HepG2 (cell line): ENCODE measurements at regions not wholly inside any gene's neighbourhood (a gene's known extent, or its start where the extent isn't known, plus 50 kb on each side); places are given as distances from the start of the nearest gene placed in this dataset.
"Not testable (repeated sequence)": the region's sequence is repeated elsewhere in the genome, so short reads cannot be mapped to it uniquely, and the experiment has no call there.

Source experiments
- ATAC-seq: fragments of 200-7000 bp; cut with Tn5 transposase; 3 replicates; pipeline ENCODE4 v1.9.1; 2020; ENCODE audit warnings: mild to moderate bottlenecking, moderate library complexity
- BruUV-seq: library from RNA; stranded (reverse); fragments of 400-500 nt; replicated peaks from 2 replicates; lab custom pipeline; 2021; lab: Mats Ljungman, UMichigan
- CTCF ChIA-PET: fragments of 300-600 bp; formaldehyde crosslinking; extraction: SDS; loops from one replicate; lab custom pipeline; 2021; ENCODE audit warnings: low total read pairs, inconsistent platforms, low intra/inter-chr PET ratio; lab: Yijun Ruan, JAX
- POLR2A ChIA-PET: fragments of 350-600 bp; sonication (Branson Sonifier 250); formaldehyde crosslinking; loops from one replicate; lab custom pipeline; 2020; ENCODE audit warnings: antibody characterized with exemption, inconsistent platforms; lab: Yijun Ruan, JAX
- DNase-seq: peaks from one replicate; pipeline ENCODE4 v3.0.0-alpha.2; 2015; ENCODE audit warnings: low spot score
- FAIRE-seq: peaks from 3 replicates; lab custom pipeline; 2011; peaks lifted over from hg19 to GRCh38; lab: Jason Lieb, UNC
- H2AFZ ChIP-seq: one replicate; pipeline ENCODE4 v1.6.1; 2011; ENCODE audit warnings: low read length, inconsistent platforms
- H3K27ac ChIP-seq: fragments of 300-600 bp; 3 replicates; pipeline ENCODE4 v1.8.0; 2011; ENCODE audit warnings: mixed run types, mild to moderate bottlenecking, mixed read lengths, low read length, inconsistent platforms; ENCODE audit not compliant: insufficient read depth; ENCODE audit errors: extremely low read length
- H3K27me3 ChIP-seq, 2 experiments: fragments of 200-600 bp in 1 of 2; 2 replicates in 1 of 2; 3 replicates in 1 of 2; pipeline versions ENCODE4 v1.6.0 to v1.8.0; 2011; ENCODE audit warnings: low read length in 2 of 2, mild to moderate bottlenecking in 2 of 2, moderate library complexity in 2 of 2, inconsistent platforms in 1 of 2; ENCODE audit not compliant: insufficient read depth in 2 of 2, control insufficient read depth in 1 of 2
- H3K36me3 ChIP-seq, 2 experiments: fragments of 200-600 bp in 1 of 2; replicated peaks in 1 of 2; 2 replicates in 1 of 2; 3 replicates in 1 of 2; pipeline versions ENCODE4 v1.5.1 to v1.8.0; 2011; ENCODE audit warnings: low read length in 2 of 2, inconsistent platforms in 1 of 2; ENCODE audit not compliant: insufficient read depth in 2 of 2, control insufficient read depth in 1 of 2
- H3K4me1 ChIP-seq: 2 replicates; pipeline ENCODE4 v1.5.1; 2012; ENCODE audit warnings: low read length, inconsistent platforms; ENCODE audit not compliant: insufficient read depth
- H3K4me2 ChIP-seq: 2 replicates; pipeline ENCODE4 v1.6.0; 2011; ENCODE audit warnings: low read depth, low read length, inconsistent platforms
- H3K4me3 ChIP-seq, 3 experiments: fragments of 200-600 bp in 1 of 3; sonication (generic), shearing (Covaris generic) in 1 of 3; replicated peaks in 1 of 3; 2 replicates each; pipeline ENCODE4 v1.5.1; 2011 to 2016; ENCODE audit warnings: low read length in 3 of 3, inconsistent platforms in 2 of 3, low read depth in 2 of 3, mild to moderate bottlenecking in 2 of 3, control low read depth in 1 of 3, mixed read lengths in 1 of 3; ENCODE audit not compliant: insufficient read depth in 1 of 3
- H3K79me2 ChIP-seq: one replicate; pipeline ENCODE4 v1.6.1; 2011; ENCODE audit warnings: low read length, inconsistent platforms; ENCODE audit not compliant: insufficient read depth
- H3K9ac ChIP-seq: 2 replicates; pipeline ENCODE4 v1.6.0; 2011; ENCODE audit warnings: mild to moderate bottlenecking, low read depth, low read length, inconsistent platforms; ENCODE audit not compliant: insufficient read depth
- H3K9me3 ChIP-seq: 2 replicates; pipeline ENCODE4 v1.5.1; 2012; ENCODE audit warnings: mild to moderate bottlenecking, low read length
- H4K20me1 ChIP-seq: 2 replicates; pipeline ENCODE4 v1.6.0; 2011; ENCODE audit warnings: inconsistent platforms, mild to moderate bottlenecking, low read length, moderate library complexity; ENCODE audit not compliant: insufficient read depth
- HMGA1 ChIP-seq: sonication (generic); formaldehyde crosslinking; conservative IDR thresholded peaks from 2 replicates; pipeline ENCODE4 v1.4.0; 2020; ENCODE audit warnings: missing genetic modification reagents
- HNRNPL ChIP-seq: fragments of 200-400 bp; formaldehyde crosslinking; IDR thresholded peaks from 2 replicates; pipeline ENCODE4 v1.6.1; 2017; ENCODE audit warnings: mild to moderate bottlenecking, low read depth, low read length
- SRSF9 ChIP-seq: fragments of 200-400 bp; formaldehyde crosslinking; IDR thresholded peaks from 2 replicates; pipeline ENCODE4 v1.6.1; 2018; ENCODE audit warnings: borderline replicate concordance, mild to moderate bottlenecking, low read depth, low read length; ENCODE audit not compliant: insufficient read depth, poor library complexity, severe bottlenecking
- THAP9 ChIP-seq: sonication (generic); formaldehyde crosslinking; IDR thresholded peaks from 2 replicates; pipeline ENCODE4; 2020; ENCODE audit warnings: missing genetic modification reagents, mild to moderate bottlenecking, borderline replicate concordance
- WGBS: methylation state at CpG from one replicate; pipeline ENCODE4 v1.1.6; 2017; ENCODE audit warnings: low lambda C conversion rate; 5-methylcytosine and 5-hydroxymethylcytosine counted together
- in situ Hi-C: cut with HindIII; loops from 2 replicates; pipeline ENCODE4 v1.10.0; 2017; ENCODE audit warnings: low pct_unique_long_range_greater_than_20kb; ENCODE audit not compliant: extremely low pct_ligation_motif_present
- intact Hi-C: fragments of 100-400 bp; cut with micrococcal nuclease; formaldehyde crosslinking; loops from one replicate; pipeline ENCODE4 v1.10.0; 2022; ENCODE audit not compliant: unreplicated experiment
- TF ChIP-seq, protein P1 (sequence below): sonication (generic); formaldehyde crosslinking; IDR thresholded peaks from 2 replicates; pipeline ENCODE4 v1.4.0; 2020; ENCODE audit warnings: missing genetic modification reagents, borderline replicate concordance
- TF ChIP-seq, protein P2 (sequence below): fragments of 450-650 bp; IDR thresholded peaks from 2 replicates; pipeline ENCODE4 v1.6.1; 2016

GRCh38 chr15:34491488-34491887 lies 53.9 kb upstream of the GOLGA8A start:
- in situ Hi-C loops, FAIRE-seq, POLR2A ChIA-PET: not testable (repeated sequence)

DNA sequence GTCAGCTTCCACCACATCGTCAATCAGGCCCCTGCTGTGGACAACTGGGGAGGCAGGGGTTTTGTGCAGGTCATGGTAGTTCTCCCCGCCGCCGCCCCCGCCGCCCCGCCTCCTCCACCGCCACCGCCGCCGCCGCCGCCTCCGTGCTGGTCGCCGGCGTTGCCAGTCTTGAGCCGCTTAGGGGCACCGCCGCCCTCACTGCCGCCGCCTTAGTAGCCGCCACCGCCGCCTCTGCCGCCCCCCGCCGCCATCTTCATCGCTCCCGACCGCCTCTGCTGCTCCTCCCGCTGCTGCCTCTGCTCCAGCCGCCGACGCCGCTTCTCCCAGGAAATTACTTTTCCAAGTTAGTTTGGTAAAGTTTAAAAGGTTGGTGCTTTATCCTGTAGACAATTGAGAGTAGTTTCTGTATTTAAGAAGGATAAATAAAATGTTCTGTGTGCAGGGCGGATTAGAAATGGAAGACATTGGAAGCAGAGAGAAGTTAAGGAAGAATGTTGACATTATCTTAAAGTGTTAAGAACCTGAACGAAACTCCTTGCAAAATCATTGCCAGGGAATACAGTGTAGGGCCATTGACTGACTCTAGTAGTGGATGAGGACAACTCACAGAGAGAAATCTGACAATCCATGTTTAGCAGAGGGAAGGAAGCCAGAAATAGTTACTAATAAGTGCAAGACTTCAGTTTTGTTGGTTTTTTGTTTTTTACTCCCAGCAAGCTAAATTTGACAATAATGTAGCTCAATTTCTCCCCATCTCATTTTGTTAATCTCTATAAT lies 53.0 kb upstream of the GOLGA8A start:
- no peak for ATAC-seq
- ChIA-PET POLR2A (no interaction called here), CTCF (no interaction called here)
- Histone ChIP-seq H3K4me2 (no peak overlapping the region), H3K27ac (no peak overlapping the region), H3K36me3 (no peaks in the 10 kb centered on the region), H3K9me3 (no peaks in the 10 kb centered on the region), H3K9ac (no peak overlapping the region), H3K27me3 (no peaks in the 10 kb centered on the region), H3K79me2 (no peaks in the 10 kb centered on the region), H3K4me1 (no peaks in the 10 kb centered on the region), H3K4me3 (no peak overlapping the region), H4K20me1 (no peaks in the 10 kb centered on the region), H2AFZ (no peak overlapping the region)
- DNase-seq: no peak
- 86% methylated on average over 37 of the region's 38 CpGs for WGBS
- FAIRE-seq: no peak
- intact Hi-C loops (no loop called here), in situ Hi-C loops (no loop called here)
- no TSS peak for BruUV-seq
- TF ChIP-seq THAP9 (CRISPR knock-in tag): no peak
- TF ChIP-seq HNRNPL: no peak
- TF ChIP-seq, protein P1, sequence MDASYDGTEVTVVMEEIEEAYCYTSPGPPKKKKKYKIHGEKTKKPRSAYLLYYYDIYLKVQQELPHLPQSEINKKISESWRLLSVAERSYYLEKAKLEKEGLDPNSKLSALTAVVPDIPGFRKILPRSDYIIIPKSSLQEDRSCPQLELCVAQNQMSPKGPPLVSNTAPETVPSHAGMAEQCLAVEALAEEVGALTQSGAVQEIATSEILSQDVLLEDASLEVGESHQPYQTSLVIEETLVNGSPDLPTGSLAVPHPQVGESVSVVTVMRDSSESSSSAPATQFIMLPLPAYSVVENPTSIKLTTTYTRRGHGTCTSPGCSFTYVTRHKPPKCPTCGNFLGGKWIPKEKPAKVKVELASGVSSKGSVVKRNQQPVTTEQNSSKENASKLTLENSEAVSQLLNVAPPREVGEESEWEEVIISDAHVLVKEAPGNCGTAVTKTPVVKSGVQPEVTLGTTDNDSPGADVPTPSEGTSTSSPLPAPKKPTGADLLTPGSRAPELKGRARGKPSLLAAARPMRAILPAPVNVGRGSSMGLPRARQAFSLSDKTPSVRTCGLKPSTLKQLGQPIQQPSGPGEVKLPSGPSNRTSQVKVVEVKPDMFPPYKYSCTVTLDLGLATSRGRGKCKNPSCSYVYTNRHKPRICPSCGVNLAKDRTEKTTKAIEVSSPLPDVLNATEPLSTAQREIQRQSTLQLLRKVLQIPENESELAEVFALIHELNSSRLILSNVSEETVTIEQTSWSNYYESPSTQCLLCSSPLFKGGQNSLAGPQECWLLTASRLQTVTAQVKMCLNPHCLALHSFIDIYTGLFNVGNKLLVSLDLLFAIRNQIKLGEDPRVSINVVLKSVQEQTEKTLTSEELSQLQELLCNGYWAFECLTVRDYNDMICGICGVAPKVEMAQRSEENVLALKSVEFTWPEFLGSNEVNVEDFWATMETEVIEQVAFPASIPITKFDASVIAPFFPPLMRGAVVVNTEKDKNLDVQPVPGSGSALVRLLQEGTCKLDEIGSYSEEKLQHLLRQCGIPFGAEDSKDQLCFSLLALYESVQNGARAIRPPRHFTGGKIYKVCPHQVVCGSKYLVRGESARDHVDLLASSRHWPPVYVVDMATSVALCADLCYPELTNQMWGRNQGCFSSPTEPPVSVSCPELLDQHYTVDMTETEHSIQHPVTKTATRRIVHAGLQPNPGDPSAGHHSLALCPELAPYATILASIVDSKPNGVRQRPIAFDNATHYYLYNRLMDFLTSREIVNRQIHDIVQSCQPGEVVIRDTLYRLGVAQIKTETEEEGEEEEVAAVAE (CRISPR knock-in tag): no peak
- TF ChIP-seq HMGA1 (CRISPR knock-in tag): no peak
- no peak for TF ChIP-seq SRSF9

More at GRCh38 chr15:34491488-34491887, 53.9 kb upstream of the GOLGA8A start:
- WGBS: 88% methylated on average over 1 of the region's 1 CpG
- CTCF ChIA-PET, H3K4me3 ChIP-seq, H3K9me3 ChIP-seq, ATAC-seq, intact Hi-C loops, H3K4me1 ChIP-seq, H3K79me2 ChIP-seq, H3K27ac ChIP-seq, H3K27me3 ChIP-seq, H3K9ac ChIP-seq, H3K4me2 ChIP-seq, H4K20me1 ChIP-seq, H3K36me3 ChIP-seq, BruUV-seq, H2AFZ ChIP-seq, DNase-seq: not testable (repeated sequence)
- TF ChIP-seq, protein P2, sequence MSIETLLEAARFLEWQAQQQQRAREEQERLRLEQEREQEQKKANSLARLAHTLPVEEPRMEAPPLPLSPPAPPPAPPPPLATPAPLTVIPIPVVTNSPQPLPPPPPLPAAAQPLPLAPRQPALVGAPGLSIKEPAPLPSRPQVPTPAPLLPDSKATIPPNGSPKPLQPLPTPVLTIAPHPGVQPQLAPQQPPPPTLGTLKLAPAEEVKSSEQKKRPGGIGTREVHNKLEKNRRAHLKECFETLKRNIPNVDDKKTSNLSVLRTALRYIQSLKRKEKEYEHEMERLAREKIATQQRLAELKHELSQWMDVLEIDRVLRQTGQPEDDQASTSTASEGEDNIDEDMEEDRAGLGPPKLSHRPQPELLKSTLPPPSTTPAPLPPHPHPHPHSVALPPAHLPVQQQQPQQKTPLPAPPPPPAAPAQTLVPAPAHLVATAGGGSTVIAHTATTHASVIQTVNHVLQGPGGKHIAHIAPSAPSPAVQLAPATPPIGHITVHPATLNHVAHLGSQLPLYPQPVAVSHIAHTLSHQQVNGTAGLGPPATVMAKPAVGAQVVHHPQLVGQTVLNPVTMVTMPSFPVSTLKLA: peak; percentile 55; the same call in 1 of the 2 replicates
